IMR-90 (cell line): ENCODE measurements at regions not wholly inside any gene's neighbourhood (a gene's known extent, or its start where the extent isn't known, plus 50 kb on each side); places are given as distances from the start of the nearest gene placed in this dataset.

ENCODE experiments used
- BHLHE40 ChIP-seq: fragments of 150-350 bp; IDR thresholded peaks from 2 replicates; pipeline ENCODE4 v1.6.1; 2016; ENCODE audit warnings: mild to moderate bottlenecking, low read depth, low read length
- FOS ChIP-seq: fragments of 150-350 bp; IDR thresholded peaks from 2 replicates; pipeline ENCODE4 v1.6.1; 2016; ENCODE audit warnings: low read depth, low read length
- MXI1 ChIP-seq: IDR thresholded peaks from 2 replicates; pipeline ENCODE4 v1.6.1; 2012; ENCODE audit warnings: low read depth, mild to moderate bottlenecking, low read length, moderate library complexity, borderline replicate concordance
- POLR2A ChIP-seq: IDR thresholded peaks from 2 replicates; pipeline ENCODE4 v1.6.1; 2012; ENCODE audit warnings: mild to moderate bottlenecking, low read depth, low read length
- RAD21 ChIP-seq: IDR thresholded peaks from 2 replicates; pipeline ENCODE4 v1.6.1; 2012; ENCODE audit warnings: low read length, improper control_type of control experiment
- TF ChIP-seq, protein P1 (sequence below): conservative IDR thresholded peaks from 2 replicates; pipeline ENCODE4 v1.5.1; 2012; ENCODE audit warnings: mild to moderate bottlenecking, low read depth, low read length, improper control_type of control experiment
- TF ChIP-seq, protein P2 (sequence below): fragments of 150-350 bp; IDR thresholded peaks from 2 replicates; pipeline ENCODE4 v1.6.1; 2017; ENCODE audit warnings: mild to moderate bottlenecking, antibody characterized with exemption, low read length, low read depth
- TF ChIP-seq, protein P3 (sequence below): fragments of 150-350 bp; IDR thresholded peaks from 2 replicates; pipeline ENCODE4 v1.6.1; 2016; ENCODE audit warnings: low read depth, mild to moderate bottlenecking, low read length, moderate library complexity, borderline replicate concordance

DNA sequence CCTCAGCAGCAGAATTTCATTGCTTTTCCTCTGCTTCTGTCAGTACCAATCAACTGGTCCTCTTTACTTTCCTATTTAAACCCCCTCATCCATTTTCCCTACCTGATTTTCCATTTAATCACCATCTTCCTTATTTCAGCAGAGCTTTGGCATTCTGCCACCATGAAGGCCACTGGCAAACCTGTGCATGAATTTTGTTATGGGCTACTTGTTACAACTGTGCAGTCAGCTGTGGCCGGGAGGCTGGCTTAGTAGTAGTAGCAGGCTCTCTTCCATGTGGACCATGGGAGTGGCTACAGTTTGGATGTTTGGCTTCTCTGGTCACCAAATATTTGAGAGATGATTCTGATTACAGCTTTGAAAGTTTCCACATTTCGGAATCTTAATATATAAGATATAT lies 976.6 kb upstream of the SEMA6A start:
- TF ChIP-seq MXI1 (no peak), POLR2A (no peak), BHLHE40 (no peak), RAD21 (no peak), FOS (no peak)
- TF ChIP-seq, protein P1, sequence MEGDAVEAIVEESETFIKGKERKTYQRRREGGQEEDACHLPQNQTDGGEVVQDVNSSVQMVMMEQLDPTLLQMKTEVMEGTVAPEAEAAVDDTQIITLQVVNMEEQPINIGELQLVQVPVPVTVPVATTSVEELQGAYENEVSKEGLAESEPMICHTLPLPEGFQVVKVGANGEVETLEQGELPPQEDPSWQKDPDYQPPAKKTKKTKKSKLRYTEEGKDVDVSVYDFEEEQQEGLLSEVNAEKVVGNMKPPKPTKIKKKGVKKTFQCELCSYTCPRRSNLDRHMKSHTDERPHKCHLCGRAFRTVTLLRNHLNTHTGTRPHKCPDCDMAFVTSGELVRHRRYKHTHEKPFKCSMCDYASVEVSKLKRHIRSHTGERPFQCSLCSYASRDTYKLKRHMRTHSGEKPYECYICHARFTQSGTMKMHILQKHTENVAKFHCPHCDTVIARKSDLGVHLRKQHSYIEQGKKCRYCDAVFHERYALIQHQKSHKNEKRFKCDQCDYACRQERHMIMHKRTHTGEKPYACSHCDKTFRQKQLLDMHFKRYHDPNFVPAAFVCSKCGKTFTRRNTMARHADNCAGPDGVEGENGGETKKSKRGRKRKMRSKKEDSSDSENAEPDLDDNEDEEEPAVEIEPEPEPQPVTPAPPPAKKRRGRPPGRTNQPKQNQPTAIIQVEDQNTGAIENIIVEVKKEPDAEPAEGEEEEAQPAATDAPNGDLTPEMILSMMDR, result no peak
- TF ChIP-seq, protein P2, sequence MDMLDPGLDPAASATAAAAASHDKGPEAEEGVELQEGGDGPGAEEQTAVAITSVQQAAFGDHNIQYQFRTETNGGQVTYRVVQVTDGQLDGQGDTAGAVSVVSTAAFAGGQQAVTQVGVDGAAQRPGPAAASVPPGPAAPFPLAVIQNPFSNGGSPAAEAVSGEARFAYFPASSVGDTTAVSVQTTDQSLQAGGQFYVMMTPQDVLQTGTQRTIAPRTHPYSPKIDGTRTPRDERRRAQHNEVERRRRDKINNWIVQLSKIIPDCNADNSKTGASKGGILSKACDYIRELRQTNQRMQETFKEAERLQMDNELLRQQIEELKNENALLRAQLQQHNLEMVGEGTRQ, result no peak
- TF ChIP-seq, protein P3, sequence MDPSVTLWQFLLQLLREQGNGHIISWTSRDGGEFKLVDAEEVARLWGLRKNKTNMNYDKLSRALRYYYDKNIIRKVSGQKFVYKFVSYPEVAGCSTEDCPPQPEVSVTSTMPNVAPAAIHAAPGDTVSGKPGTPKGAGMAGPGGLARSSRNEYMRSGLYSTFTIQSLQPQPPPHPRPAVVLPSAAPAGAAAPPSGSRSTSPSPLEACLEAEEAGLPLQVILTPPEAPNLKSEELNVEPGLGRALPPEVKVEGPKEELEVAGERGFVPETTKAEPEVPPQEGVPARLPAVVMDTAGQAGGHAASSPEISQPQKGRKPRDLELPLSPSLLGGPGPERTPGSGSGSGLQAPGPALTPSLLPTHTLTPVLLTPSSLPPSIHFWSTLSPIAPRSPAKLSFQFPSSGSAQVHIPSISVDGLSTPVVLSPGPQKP, result no peak
